Putamen (tissue), 1 donor: ENCODE measurements at regions not wholly inside any gene's neighbourhood (a gene's known extent, or its start where the extent isn't known, plus 50 kb on each side); places are given as distances from the start of the nearest gene placed in this dataset.
"Not testable (repeated sequence)": the region's sequence is repeated elsewhere in the genome, so short reads cannot be mapped to it uniquely, and the experiment has no call there.

ENCODE experiments used
- DNase-seq: peaks from one replicate; pipeline ENCODE4 v3.0.0-alpha.2; 2016; ENCODE audit warnings: low spot score

DNA sequence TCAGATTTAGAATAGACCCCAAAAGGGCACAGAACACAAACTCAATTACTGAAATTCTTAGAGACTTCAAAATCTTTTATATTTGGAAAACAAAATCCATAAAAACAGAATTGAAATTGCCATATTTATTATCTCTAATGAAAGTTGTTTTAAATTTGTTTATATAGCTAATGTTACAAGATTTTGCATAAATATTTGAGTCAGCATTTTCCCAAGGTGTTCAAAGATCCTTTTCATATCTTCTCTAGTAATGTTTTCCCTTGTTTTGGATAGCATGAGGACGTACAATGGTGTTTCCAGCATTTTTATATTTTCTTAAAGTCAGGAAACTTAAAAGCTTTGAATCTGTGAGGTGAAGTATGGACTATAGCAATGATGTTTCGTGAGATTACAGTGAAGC, 235.2 kb upstream of the EPHA7 start:
- no peak for DNase-seq

DNA sequence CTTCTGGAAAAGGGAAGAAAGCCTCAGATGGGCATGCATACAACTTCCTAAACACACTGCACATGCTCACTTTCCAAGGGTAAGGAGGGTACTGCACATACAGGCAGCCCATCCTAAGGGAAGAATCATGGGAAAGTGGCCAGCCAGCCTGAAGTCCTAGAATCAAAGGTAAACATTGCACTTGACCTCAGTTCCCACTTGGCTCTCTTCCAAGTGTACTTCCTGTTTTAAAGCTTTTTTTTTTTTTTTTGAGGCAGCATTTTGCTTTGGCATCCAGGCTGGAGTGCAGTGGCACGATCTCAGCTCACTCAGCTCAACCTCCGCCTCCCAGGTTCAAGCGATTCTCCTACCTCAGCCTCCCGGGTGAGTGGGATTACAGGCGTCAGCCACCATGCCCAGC, 225.3 kb upstream of the EPHA7 start:
- no peak for DNase-seq

DNA sequence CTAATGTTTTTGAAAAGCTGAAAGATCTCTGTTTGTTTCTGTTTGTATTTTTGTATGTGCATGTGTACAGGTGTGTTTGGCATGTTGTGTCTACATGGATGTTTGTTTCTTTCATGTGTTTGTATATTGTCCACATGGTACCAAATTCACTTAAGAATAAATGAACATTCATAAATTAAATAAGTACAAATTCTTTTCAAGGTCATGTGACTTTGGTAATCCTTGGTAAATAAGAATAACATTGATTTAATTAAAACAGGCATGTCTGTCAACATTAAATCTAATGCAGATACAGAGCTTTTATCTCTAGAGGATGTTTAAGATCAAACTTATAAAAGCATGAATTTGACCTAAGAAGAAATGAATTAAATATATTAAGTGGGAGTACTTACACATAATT, 219.8 kb upstream of the EPHA7 start:
- DNase-seq = no peak

DNA sequence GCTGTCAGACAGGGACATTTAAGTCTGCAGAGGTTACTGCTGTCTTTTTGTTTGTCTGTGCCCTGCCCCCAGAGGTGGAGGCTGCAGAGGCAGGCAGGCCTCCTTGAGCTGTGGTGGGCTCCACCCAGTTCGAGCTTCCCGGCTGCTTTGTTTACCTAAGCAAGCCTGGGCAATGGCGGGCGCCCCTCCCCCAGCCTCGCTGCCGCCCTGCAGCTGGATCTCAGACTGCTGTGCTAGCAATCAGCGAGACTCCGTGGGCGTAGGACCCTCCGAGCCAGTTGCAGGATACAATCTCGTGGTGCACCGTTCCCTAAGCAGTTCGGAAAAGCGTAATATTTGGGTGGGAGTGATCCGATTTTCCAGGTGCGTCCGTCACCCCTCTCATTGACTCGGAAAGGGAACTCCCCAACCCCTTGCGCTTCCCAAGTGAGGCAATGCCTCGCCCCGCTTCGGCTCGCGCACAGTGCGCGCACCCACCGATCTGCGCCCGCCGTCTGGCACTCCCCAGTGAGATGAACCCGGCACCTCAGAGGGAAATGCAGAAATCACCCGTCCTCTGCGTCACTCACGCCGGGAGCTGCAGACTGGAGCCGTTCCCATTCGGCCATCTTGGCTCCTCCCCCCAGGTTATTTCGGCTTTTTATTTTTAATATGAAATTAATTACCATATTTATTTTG, 217.8 kb upstream of the EPHA7 start:
- not testable (repeated sequence) for DNase-seq

DNA sequence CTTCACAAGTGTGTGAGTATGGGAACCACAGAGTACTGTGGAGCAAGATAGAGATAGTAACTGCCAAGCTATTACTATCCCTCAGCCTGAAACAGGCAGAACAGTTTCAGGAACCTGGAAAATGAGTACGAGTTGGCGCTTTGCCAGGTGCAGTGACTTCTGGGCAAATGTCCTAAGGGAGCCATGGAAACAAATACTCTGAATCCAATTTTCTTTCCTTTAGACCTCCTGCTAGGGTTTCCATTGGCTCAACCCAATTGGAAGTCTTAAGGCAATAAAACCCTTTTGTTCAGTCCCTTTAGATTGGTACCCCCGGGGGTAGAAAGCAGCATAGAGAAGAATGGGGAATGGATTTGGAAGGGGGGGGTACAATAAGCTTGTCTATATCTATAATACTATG, 205.0 kb upstream of the EPHA7 start:
- DNase-seq = no peak

DNA sequence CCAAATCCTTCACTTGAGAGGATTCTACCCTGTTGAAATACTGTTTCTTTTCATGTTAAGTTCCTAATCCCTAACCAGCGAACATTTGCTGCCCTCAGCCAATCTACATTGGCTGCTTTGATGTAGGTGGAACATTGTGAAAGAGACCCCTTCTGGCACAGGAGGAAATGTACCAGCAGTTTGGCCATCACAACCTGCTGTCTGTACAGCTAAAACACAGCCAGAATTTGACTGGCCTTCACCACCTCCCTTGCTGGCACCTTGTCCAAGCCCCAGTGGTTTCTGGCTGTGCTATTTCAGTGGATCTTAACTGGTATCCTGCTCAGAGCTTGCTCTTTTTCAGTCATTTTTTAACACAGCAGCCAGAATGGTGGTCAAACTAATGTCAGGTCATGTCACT, 202.1 kb upstream of the EPHA7 start:
- no peak for DNase-seq

DNA sequence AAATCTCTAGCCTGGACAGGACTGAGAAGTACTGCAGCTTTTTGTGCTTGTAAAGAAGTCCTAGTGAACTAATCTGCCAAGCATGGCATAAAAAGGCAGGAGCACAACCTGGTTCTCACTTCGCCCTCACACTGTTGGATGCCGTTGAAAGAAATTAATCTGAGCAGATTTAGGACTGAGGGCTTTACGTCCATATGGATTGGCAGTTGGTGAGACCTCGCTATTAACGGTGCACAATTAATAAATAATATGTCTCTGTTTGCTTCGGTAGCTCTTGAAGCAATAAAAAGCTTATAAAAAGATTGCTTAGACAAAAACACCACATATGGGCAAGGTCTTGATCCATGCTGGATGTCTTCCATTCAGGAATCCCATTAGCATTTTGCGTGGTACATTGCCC, 185.6 kb upstream of the EPHA7 start:
- DNase-seq = no peak

DNA sequence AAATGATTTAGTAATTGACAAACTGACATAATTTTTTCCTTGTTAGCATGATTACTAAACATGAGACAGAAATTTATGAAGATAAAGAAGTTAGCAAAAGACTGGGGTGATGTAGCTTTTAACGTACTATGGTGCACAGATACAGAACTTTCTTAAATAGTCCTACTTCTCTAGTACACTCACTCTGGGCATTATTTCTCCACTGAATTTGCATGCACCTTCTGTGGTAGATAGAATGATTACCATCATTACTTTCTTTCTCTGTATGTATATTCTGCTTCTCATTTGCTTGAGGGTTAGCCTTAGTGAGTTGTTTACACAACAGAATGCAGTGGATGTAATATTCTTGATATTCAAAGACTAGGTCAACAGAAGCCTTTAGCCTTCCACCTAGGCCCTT, 173.1 kb upstream of the EPHA7 start:
- DNase-seq = no peak

DNA sequence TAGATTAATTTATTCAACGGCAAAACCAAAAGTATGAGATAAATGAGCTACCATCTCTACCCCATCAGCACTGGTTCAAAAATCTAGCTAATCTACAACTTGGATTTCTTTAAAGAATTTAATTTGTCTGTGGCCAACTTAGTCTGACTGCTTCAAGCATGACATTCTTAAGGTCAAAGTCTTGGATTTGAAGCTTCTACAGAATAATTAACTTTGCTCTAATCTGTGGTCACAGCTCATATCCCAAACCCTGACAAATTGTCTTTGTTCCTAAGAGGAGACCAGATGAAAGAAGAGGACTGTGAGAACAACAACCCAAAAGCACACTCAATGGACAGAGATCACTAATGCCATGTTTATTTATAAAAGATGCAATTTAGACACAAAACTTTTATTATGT, 166.9 kb upstream of the EPHA7 start:
- no peak for DNase-seq

DNA sequence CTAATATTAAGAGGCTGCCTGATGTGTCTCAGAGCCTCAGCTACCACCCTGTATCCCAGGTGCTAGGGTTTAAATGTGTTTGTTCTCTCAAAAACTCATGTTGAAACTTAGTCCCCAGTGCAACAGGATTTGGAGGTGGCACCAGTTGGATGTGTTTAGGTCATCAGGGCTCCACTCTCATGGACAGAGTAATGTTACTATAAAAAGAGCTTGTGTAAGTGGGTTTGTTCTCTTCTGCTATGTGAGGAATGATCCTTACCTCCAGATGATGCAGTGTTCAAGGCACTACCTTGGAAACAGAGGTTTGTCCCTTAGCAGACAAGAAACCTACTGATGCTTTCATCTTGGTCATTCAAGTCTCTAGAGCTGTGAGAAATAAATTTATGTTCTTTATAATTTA, 164.9 kb upstream of the EPHA7 start:
- DNase-seq = no peak

DNA sequence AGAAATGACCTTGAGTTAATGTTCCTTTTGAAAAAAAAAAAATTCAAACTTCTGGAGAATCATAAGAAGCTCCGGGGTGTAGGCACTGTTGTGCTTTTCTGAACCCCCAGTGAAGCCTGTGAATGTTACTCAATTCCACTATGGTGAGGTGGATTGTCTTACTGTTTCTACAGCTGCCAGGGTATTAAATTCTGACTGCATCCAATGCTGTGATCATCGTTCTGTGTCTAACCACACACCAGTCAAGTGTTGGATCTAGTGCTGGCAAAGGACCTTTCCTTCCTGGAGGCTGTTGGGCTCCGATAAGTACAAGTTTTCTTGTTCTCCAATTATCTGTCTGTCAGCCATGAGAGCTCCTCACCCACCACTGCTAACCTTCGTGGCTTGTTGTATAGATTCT, 162.0 kb upstream of the EPHA7 start:
- DNase-seq = no peak

DNA sequence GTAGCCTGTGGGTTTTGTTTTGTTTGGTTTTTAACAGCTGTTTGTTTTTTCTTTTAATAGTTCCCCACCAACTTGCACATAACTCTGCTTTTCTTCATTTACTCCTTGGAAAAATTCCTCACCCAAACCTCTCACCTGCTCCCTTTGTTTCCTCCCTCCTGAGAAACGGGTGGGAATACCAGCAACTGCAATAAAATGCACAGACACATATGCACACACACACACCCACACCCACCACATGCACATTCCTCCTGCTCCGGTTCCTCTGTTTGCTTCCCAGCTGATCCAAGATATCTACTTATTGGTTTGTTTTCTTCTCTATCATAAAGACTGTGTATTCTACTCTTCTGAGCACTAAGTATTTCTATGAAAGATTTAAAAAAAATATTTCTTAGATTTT, 161.1 kb upstream of the EPHA7 start:
- DNase-seq = no peak

DNA sequence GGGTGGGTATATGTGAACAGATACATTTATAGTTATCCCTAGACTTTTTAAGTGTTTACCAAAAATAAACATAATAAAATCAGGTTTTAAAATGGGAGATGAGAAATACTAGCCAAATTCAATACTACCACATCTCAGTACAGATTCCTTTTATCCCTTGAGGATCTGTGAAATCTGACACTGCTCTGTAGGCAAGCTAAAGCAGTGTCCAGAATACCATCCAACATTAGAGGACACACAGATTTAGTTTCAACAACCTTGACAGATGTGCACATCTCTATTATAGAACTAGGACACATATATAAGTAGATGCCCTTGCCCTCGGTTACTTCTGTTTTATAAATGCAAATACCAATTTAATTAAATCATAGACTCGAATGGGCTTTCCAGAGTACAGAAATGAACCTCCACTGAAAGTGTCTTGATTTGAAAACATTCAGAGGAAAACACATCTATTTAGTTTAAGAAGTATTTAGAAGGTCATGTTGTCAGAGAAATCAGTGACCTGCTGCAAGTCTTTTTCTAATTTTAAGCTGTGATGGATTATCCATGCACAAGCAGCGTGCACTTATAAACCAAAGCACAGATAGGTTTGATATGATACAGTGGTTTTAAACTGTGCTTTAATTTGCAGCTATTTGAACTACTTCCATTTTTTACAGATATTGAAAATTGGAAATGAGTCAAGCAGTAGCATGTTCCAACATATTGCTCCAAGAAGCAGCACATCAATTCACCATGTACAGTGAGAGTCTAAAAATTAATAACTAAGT, 156.3 kb upstream of the EPHA7 start:
- no peak for DNase-seq

DNA sequence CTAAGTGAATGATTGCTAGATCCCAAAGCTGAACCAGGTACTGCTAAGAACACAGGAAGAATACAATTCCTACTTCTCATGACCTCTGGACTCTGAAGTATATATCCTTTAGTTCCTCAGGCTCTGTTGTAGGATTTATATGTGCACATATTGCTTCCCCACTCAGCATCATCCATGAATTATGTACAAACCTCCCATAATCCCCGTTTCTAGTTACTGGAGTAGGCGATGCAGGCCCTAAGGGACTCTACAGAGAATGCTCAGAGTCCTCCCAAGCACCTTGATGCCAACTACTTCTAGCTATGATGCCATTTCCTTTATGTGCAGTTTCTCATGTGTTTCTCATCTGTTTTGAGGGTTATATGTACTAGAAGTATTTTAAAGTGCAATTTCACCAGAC, 154.9 kb upstream of the EPHA7 start:
- DNase-seq = no peak

DNA sequence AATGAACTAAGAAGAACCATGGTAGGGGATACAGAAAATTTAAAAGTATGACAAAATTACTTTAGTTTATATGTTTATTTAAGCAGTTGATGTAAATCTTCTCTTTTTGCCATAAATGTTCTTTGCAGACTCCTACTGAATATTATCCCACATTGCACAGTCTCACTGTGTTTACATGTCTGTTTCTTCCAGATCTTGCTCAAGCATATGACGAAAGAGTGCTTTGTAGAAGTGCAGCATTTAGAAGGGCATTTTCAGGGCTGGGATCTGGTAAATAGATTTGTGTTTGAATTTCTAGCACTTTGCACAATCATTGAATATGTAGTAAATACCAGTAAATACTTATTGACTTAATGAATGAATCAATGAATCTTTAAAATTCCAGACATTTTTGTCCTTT, 152.0 kb upstream of the EPHA7 start:
- no peak for DNase-seq

DNA sequence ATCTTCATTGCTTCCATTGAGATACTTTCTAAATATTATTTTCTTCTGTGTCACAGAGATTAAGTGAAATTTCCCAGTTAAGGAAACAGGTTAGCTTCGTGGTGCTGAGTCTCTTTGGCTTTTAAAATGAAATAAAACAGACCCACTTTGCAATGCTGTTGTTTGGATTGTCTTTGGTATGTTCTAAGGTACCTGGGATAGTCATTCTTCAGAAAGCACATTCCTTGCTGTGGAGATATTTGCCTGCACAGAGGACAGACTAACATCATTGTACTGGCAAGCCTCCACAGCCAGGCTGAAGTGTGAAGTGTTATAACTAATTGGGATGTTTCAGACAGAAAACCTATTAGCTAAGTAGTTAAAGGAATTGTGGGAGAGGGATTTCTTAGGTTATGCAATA, 148.8 kb upstream of the EPHA7 start:
- DNase-seq = no peak

DNA sequence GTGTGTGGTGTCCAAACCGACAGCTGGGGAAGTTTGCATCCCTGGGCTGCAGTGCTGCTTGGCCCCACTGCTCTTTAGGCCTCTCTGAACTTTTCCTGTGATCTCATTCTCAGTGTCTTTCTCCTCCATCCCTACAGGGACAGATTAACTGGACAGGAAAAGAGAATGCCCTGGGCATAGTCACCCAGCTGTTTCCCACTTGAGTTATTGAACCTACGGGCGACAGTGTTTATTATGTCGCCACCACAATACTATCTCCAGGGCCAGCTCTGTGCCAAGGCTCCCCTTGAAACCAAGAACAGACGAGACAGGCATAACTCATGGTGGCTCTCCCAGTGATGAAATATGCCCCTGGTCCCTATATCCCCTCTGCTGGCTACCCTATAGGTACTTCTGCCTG, 147.8 kb upstream of the EPHA7 start:
- DNase-seq = no peak

DNA sequence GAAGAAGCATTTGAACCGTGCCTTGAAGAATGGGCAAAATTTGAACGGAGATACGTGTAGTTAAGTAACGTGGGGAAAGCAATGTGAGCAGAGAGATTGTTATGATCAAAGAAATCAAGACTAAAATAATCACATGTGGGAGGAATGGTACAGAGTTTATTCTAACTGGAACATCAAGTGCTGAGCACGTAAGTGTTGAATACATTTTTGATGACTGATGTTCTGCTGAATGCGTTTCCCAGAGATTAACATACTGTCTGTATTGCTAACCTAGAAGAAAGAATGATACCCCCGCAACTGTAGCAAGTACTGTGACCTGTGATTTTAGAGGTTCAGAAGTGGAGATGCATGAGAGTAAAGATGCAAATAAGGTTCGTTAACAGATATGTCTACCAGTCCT, 146.9 kb upstream of the EPHA7 start:
- DNase-seq = peak; percentile 68

DNA sequence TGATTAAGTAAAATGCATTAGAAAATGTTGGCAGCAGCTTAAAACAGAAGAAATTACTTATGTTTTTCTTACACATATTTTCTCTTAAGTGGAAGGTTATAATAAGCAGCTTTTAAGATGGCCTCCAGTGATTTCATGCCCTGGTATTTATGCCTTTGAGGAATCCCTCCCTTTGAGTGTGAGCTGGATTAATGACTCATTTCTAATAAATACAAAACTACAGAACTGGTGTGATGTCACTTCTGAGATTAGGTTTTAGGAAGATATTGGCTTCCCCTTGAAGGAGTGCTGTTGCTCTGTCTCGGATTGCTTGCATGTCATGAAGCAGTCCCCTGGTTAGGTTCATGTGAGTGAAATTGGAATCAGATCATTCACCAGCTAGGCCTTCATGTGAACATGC, 143.2 kb upstream of the EPHA7 start:
- no peak for DNase-seq

DNA sequence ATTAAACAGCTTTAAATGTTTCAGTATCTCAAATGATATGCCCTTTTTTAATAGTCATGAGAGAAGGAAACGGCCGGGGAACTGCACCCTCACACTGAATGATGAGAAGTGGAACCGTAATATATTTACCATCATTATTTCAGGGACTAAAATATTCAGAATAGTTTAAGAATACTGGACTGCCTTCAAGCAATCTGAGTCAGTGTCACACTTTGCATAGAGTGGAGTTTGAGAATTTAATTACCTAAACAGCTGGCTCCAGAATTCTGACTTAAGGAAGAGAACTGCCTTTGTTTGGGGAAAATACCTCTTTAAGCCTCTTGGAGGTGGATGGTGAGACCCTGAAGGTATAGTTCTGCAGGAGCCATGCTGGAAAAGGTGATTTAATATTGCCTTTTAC, 135.9 kb upstream of the EPHA7 start:
- no peak for DNase-seq

DNA sequence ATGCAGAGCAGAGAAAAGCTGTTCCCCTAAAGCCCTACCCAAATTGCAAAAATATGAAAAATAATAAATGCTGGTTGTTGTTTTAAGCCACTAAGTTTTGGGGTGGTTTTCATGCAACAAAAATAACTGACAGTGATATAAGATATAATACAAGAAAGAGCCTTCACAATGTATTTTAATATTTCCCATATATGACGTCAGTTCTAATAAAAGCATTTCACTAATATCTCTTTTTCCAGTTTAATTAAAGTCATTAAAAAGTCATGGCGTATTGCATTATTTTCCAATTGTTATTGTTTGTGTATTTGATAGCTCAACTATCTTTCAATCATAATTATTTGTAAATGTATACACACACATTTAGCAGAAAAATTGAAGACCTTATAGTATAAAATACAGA, 134.7 kb upstream of the EPHA7 start:
- no peak for DNase-seq

DNA sequence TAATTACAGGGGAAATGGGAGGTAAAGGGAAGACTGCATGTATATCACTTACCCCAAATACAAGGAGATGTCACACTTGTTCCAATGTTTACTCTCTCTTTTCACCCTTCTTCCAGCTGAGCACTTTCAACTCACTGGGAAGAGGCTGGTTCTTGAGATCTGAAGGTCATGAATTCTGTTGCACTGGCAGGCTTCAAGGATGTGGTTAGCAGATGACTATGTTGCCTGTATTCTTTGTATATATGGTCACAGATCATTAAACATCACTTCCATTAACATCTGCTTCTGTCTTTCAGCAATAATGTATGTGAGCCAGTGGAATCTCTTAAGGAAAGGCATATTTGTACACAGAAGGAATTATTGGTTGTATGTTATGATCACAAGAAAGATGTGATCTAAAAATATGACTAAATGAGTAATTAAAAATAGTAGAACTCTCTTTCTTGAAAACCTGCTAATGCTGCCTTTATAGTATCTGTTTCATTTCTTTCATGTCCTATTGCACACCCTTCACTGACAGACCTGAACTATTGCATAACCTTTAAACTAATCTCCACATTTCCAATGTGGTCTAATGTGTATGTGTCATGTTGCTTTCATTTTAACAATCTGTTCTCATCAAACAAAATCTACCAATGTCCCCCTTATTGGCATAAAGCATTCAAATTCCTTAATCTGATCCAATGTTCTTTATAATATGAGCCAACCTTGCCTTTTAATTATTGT, 131.4 kb upstream of the EPHA7 start:
- no peak for DNase-seq

DNA sequence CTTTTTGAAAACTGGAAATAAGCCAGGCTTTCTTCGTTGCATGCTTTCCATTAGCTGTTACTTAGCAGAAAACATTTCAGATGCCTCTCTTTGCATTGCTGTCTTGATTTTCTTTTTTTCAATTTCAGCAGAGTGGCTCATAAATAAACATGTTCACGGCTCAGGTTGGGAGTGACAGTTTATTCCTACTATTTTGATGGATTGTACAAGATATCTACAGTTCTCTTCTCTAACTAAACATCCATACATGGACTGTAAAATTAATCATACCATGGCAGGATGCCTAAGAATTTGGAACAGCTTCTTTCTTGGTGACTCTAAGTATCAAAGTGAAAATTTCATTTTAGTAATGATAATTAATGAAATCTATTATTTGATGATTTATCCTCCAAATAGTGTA, 130.5 kb upstream of the EPHA7 start:
- DNase-seq = no peak
